Glutamatergic neuron (in vitro differentiated cells): ENCODE measurements at regions not wholly inside any gene's neighbourhood (a gene's known extent, or its start where the extent isn't known, plus 50 kb on each side); places are given as distances from the start of the nearest gene placed in this dataset.

Source experiments
- DNase-seq: peaks from one replicate; pipeline ENCODE4 v3.0.0; 2022
- H3K27ac Mint-ChIP-seq: one replicate; pipeline ENCODE4 v1.8.0; 2020; ENCODE audit warnings: mild to moderate bottlenecking, mixed read lengths, inconsistent platforms; ENCODE audit not compliant: unreplicated experiment
- H3K27me3 Mint-ChIP-seq: one replicate; pipeline ENCODE4 v1.8.0; 2020; ENCODE audit warnings: mild to moderate bottlenecking, moderate library complexity, mixed read lengths, inconsistent platforms; ENCODE audit not compliant: unreplicated experiment
- H3K36me3 Mint-ChIP-seq: one replicate; pipeline ENCODE4 v1.8.0; 2020; ENCODE audit warnings: mild to moderate bottlenecking, mixed read lengths, inconsistent platforms; ENCODE audit not compliant: unreplicated experiment
- H3K4me1 Mint-ChIP-seq: one replicate; pipeline ENCODE4 v1.8.0; 2020; ENCODE audit warnings: mild to moderate bottlenecking, low read depth, mixed read lengths, inconsistent platforms; ENCODE audit not compliant: unreplicated experiment
- H3K4me3 Mint-ChIP-seq: one replicate; pipeline ENCODE4 v1.8.0; 2020; ENCODE audit warnings: mild to moderate bottlenecking, mixed read lengths, inconsistent platforms; ENCODE audit not compliant: unreplicated experiment
- H3K9me3 Mint-ChIP-seq: one replicate; pipeline ENCODE4 v1.8.0; 2020; ENCODE audit warnings: mild to moderate bottlenecking, moderate library complexity, mixed read lengths, inconsistent platforms; ENCODE audit not compliant: unreplicated experiment
- CTCF ChIP-seq: fragments of 200-600 bp; sonication (generic); IDR thresholded peaks from one replicate; pipeline ENCODE4 v1.5.0; 2021; ENCODE audit not compliant: partially characterized antibody, unreplicated experiment

- Mint-ChIP-seq H3K4me1 (peaks cover 8% of the 10 kb centered on the region), H3K9me3 (no peaks in the 10 kb centered on the region), H3K27ac (no peak overlapping the region), H3K4me3 (no peak overlapping the region), H3K36me3 (no peaks in the 10 kb centered on the region), H3K27me3 (no peaks in the 10 kb centered on the region)
- no peak for DNase-seq
- no peak for TF ChIP-seq CTCF
Measured at GRCh38 chr18:38847326-38847725, 1281.7 kb upstream of the CELF4 start.

DNA sequence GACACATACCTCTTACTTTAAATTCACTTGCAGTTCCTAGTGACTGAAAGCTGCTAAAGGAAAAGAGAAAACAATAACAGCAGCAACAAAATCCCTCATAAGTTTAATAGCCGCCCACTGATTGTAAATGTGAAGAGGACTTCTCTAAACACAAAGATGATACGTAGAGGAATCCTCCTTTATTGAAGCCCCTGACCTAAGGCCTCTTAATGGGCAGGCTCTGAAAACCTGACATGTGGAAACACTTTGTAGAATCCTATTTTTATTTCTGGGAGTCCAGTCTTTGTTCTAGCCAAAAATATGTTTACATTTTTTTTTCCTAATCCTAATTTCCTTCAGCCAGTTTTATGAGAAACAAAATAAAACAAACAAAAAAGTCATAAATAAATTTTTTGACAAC, 1277.7 kb upstream of the CELF4 start:
- Mint-ChIP-seq H3K27me3 (no peaks in the 10 kb centered on the region), H3K4me1 (peaks cover 4% of the 10 kb centered on the region), H3K36me3 (no peaks in the 10 kb centered on the region), H3K27ac (no peak overlapping the region), H3K9me3 (no peaks in the 10 kb centered on the region), H3K4me3 (no peak overlapping the region)
- no peak for DNase-seq
- TF ChIP-seq CTCF = no peak

DNA sequence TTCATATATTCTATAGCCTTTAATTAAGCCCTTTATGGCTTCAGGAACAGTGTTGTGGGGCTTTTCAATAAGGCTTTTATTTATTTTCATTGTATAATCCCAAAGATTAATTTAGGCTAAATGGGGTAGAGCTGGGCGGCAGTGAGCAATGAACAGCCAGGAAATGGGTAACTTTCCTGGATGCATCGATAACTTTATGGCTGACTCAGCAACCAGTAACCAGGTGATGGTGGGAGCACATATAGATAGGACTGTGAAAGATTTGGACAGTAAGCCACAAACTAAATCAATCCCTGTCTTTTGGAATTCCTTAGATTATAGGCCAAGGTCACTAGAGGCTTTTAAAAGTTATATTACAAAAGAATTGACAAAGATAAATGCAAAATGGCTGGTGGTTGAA, 1260.6 kb upstream of the CELF4 start:
- TF ChIP-seq CTCF = no peak
- H3K36me3 Mint-ChIP-seq = no peaks in the 10 kb centered on the region
- no peak for DNase-seq
- H3K9me3 Mint-ChIP-seq = no peaks in the 10 kb centered on the region
- H3K27ac Mint-ChIP-seq = no peak overlapping the region
- H3K27me3 Mint-ChIP-seq = no peaks in the 10 kb centered on the region
- H3K4me1 Mint-ChIP-seq = no peaks in the 10 kb centered on the region
- H3K4me3 Mint-ChIP-seq = no peak overlapping the region

DNA sequence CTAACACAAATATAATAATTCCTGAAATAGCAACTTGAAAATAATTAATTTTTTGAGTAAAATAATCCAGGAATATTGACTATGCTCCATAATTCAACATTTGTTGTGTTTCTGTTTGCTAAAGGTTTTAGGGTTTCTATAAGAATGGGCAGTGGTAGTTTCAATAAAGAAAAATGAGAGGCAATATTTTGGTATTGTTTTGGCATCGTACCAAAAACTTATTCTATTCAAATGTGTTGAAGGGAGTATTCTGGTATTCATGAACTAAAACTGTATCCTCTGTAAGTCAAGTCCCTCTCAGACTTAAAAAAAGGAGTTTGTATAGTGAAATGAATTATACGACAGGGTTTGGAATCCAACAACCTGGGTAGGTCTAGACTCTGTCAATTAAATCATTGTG, 1245.6 kb upstream of the CELF4 start:
- no peak overlapping the region for H3K27ac Mint-ChIP-seq
- no peak overlapping the region for H3K4me3 Mint-ChIP-seq
- no peaks in the 10 kb centered on the region for H3K4me1 Mint-ChIP-seq
- no peak for DNase-seq
- no peaks in the 10 kb centered on the region for H3K27me3 Mint-ChIP-seq
- TF ChIP-seq CTCF = no peak
- H3K9me3 Mint-ChIP-seq = no peaks in the 10 kb centered on the region
- no peaks in the 10 kb centered on the region for H3K36me3 Mint-ChIP-seq

DNA sequence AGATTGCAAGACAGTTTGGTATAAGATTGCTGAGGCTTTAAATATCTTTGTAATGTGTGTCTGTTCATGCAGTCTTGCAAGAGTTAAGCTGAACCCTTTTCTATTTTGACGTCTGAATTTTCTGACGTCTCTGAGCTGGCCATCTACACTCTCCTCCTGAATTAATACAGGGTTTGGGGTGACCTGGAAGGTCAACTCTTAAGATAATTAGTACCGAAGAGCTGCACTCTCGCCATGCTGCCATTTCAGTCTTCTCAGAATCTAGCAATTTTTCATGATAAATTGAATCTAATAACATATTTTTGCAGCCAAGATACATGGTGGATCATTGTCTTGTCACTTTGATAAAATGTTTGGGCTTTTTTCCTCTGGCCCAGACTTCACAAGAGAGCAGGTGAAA, 1245.2 kb upstream of the CELF4 start:
- no peaks in the 10 kb centered on the region for H3K9me3 Mint-ChIP-seq
- TF ChIP-seq CTCF = no peak

More for the DNA sequence above, 1245.2 kb upstream of the CELF4 start:
- Mint-ChIP-seq H3K4me1 (no peaks in the 10 kb centered on the region), H3K27me3 (no peaks in the 10 kb centered on the region), H3K4me3 (no peak overlapping the region), H3K36me3 (no peaks in the 10 kb centered on the region), H3K27ac (no peak overlapping the region)
- no peak for DNase-seq
